A549 (cell line): ENCODE measurements at regions not wholly inside any gene's neighbourhood (a gene's known extent, or its start where the extent isn't known, plus 50 kb on each side); places are given as distances from the start of the nearest gene placed in this dataset.

Experiments
- ATAC-seq, 2 experiments: fragments of 200-7000 bp in 1 of 2; fragments of >200 bp in 1 of 2; cut with Nextera tagmentation in 1 of 2; cut with Tn5 transposase in 1 of 2; 3 replicates each; pipeline versions ENCODE4 v1.8.0 to v1.9.1; 2018 to 2020; ENCODE audit warnings: mild to moderate bottlenecking in 1 of 2, moderate library complexity in 1 of 2
- CTCF ChIA-PET: fragments of 300-600 bp; sonication (Branson Sonifier 250); formaldehyde crosslinking; extraction: SDS; loops from one replicate; lab custom pipeline; 2021; ENCODE audit warnings: antibody characterized with exemption, inconsistent platforms; lab: Yijun Ruan, JAX
- POLR2A ChIA-PET: fragments of 350-600 bp; formaldehyde crosslinking; extraction: SDS; loops from one replicate; lab custom pipeline; 2021; ENCODE audit warnings: antibody characterized with exemption, inconsistent platforms; lab: Yijun Ruan, JAX
- DNase-seq, 2 experiments: peaks; one replicate each; pipeline versions ENCODE4 v3.0.0 to v3.0.0-alpha.2; 2011 to 2016; ENCODE audit warnings: low read depth in 1 of 2, low spot score in 1 of 2
- FAIRE-seq: peaks from 2 replicates; lab custom pipeline; 2011; peaks lifted over from hg19 to GRCh38; lab: Jason Lieb, UNC
- H3K27ac ChIP-seq, 2 experiments: fragments of >200 bp; sonication (Bioruptor Twin); formaldehyde crosslinking; 3 replicates each; pipeline ENCODE4 v1.5.1; 2016 to 2017
- H3K4me1 ChIP-seq: fragments of >200 bp; sonication (Bioruptor Twin); formaldehyde crosslinking; 3 replicates; pipeline ENCODE4 v1.6.1; 2016
- H3K4me2 ChIP-seq: fragments of >200 bp; sonication (Bioruptor Twin); formaldehyde crosslinking; 3 replicates; pipeline ENCODE4 v1.6.1; 2016
- H3K4me3 ChIP-seq: fragments of >200 bp; sonication (Bioruptor Twin); formaldehyde crosslinking; 3 replicates; pipeline ENCODE4 v1.5.1; 2016
- H3K9me3 ChIP-seq: fragments of >200 bp; sonication (Bioruptor Twin); formaldehyde crosslinking; 3 replicates; pipeline ENCODE4 v1.6.1; 2016
- EHF ChIP-seq: fragments of 250-450 bp; sonication (Bioruptor Pico); IDR thresholded peaks from 2 replicates; pipeline ENCODE4 v1.5.0; 2020; ENCODE audit warnings: mild to moderate bottlenecking
- EHMT2 ChIP-seq: fragments of 200-600 bp; sonication (generic); IDR thresholded peaks from 2 replicates; pipeline ENCODE4 v1.6.1; 2016; ENCODE audit warnings: antibody characterized with exemption, low read depth, mild to moderate bottlenecking, moderate library complexity
- ELK1 ChIP-seq: fragments of 150-350 bp; IDR thresholded peaks from 2 replicates; pipeline ENCODE4 v1.6.1; 2014; ENCODE audit warnings: low read depth, mild to moderate bottlenecking, low read length
- FOSB ChIP-seq: fragments of 250-450 bp; sonication (Bioruptor Pico); IDR thresholded peaks from 2 replicates; pipeline ENCODE4 v1.5.0; 2020; ENCODE audit warnings: mild to moderate bottlenecking, moderate library complexity
- FOSL2 ChIP-seq, 2 experiments: fragments of 450-650 bp in 1 of 2; fragments of >200 bp in 1 of 2; sonication (Bioruptor Twin) in 1 of 2; formaldehyde crosslinking; IDR thresholded peaks; 2 replicates each; pipeline versions ENCODE4 v1.5.0 to v1.6.1; 2016 to 2020; ENCODE audit warnings: mild to moderate bottlenecking in 1 of 2, moderate library complexity in 1 of 2
- HES2 ChIP-seq: fragments of >200 bp; sonication (Bioruptor Twin); formaldehyde crosslinking; IDR thresholded peaks from 2 replicates; pipeline ENCODE4 v1.6.1; 2016
- HEYL ChIP-seq: fragments of 250-450 bp; sonication (Bioruptor Pico); IDR thresholded peaks from 2 replicates; pipeline ENCODE4 v1.8.0; 2021; ENCODE audit warnings: mild to moderate bottlenecking, moderate library complexity
- HOXA7 ChIP-seq: fragments of 250-450 bp; sonication (Bioruptor Pico); IDR thresholded peaks from 2 replicates; pipeline ENCODE4 v1.5.0; 2020; ENCODE audit warnings: mild to moderate bottlenecking, moderate library complexity
- JUN ChIP-seq, 2 experiments: fragments of >200 bp; sonication (Bioruptor Twin); formaldehyde crosslinking; IDR thresholded peaks; 2 replicates in 1 of 2; 3 replicates in 1 of 2; pipeline ENCODE4 v1.6.1; 2016 to 2017
- MAZ ChIP-seq: fragments of 150-350 bp; IDR thresholded peaks from 2 replicates; pipeline ENCODE4 v1.6.1; 2014; ENCODE audit warnings: antibody characterized with exemption, low read depth, low read length, borderline replicate concordance
- NPAS2 ChIP-seq: fragments of 250-450 bp; sonication (Bioruptor Pico); IDR thresholded peaks from 2 replicates; pipeline ENCODE4 v1.8.0; 2022; ENCODE audit warnings: mild to moderate bottlenecking, moderate library complexity, borderline replicate concordance
- NR3C1 ChIP-seq: fragments of >200 bp; sonication (Bioruptor Twin); formaldehyde crosslinking; IDR thresholded peaks from 3 replicates; pipeline ENCODE4 v1.6.1; 2017
- POLR2A ChIP-seq: IDR thresholded peaks from 2 replicates; pipeline ENCODE4 v1.6.1; 2012; ENCODE audit warnings: mild to moderate bottlenecking, low read length
- RAD21 ChIP-seq, 2 experiments: fragments of >200 bp in 1 of 2; sonication (Bioruptor Twin) in 1 of 2; formaldehyde crosslinking in 1 of 2; IDR thresholded peaks in 1 of 2; conservative IDR thresholded peaks in 1 of 2; 2 replicates in 1 of 2; 3 replicates in 1 of 2; pipeline ENCODE4 v1.6.1; 2012 to 2018; ENCODE audit warnings: inconsistent platforms in 1 of 2
- RCOR1 ChIP-seq: fragments of 150-350 bp; IDR thresholded peaks from 2 replicates; pipeline ENCODE4 v1.6.1; 2014; ENCODE audit warnings: antibody characterized with exemption, low read length, low read depth
- REST ChIP-seq: fragments of 200-600 bp; sonication (generic); IDR thresholded peaks from 2 replicates; pipeline ENCODE4 v1.6.1; 2016; ENCODE audit warnings: antibody characterized with exemption, mild to moderate bottlenecking, moderate library complexity
- RNF2 ChIP-seq: fragments of 200-600 bp; sonication (generic); IDR thresholded peaks from 2 replicates; pipeline ENCODE4 v1.6.1; 2016; ENCODE audit warnings: low read depth, mild to moderate bottlenecking, antibody characterized with exemption, moderate library complexity, borderline replicate concordance
- ZC3H11A ChIP-seq: fragments of 450-650 bp; IDR thresholded peaks from 2 replicates; pipeline ENCODE4 v1.6.1; 2014; ENCODE audit warnings: antibody characterized with exemption, mild to moderate bottlenecking
- ZFP36 ChIP-seq: fragments of 450-650 bp; IDR thresholded peaks from 2 replicates; pipeline ENCODE4 v1.6.1; 2014; ENCODE audit warnings: borderline replicate concordance; ENCODE audit not compliant: partially characterized antibody
- ZNF302 ChIP-seq: fragments of 250-450 bp; sonication (Bioruptor Pico); IDR thresholded peaks from 2 replicates; pipeline ENCODE4 v1.9.0; 2021; ENCODE audit warnings: inconsistent platforms, mild to moderate bottlenecking, moderate library complexity
- WGBS: methylation state at CpG from one replicate; pipeline ENCODE4 v1.1.6; 2017; ENCODE audit errors: missing lambda C conversion rate; 5-methylcytosine and 5-hydroxymethylcytosine counted together
- TF ChIP-seq, protein P1 (sequence below): IDR thresholded peaks from 2 replicates; pipeline ENCODE4 v1.6.1; 2012
- TF ChIP-seq, protein P2 (sequence below): IDR thresholded peaks from 2 replicates; pipeline ENCODE4 v1.6.1; 2012; ENCODE audit warnings: low read depth, borderline replicate concordance

DNA sequence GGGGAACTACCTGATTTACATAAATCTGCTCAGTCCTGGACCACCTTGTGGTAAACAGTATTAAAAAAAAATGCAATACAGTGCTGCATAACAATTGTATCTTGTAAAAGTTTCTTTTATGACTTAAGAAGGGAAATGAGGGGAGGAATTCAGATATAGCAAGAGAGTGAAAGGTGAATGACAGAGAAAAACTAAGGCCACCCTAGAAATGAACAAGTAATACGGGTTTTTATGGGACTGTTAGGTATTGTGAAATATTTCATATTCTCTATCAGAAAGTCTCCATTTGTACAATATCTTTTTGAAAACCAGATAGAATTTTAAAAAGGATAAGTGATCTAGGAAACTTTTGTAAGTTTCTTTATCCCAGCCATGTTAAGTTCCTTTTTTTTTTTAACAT, 69.7 kb upstream of the NOCT start:
- H3K4me1 ChIP-seq: no peaks in the 10 kb centered on the region
- 82% methylated on average over 1 of the region's 1 CpG for WGBS
- no peak overlapping the region for H3K4me3 ChIP-seq
- POLR2A ChIA-PET: no interaction called here
- CTCF ChIA-PET: no interaction called here
- H3K4me2 ChIP-seq: no peak overlapping the region
- TF ChIP-seq NR3C1 (no peak), HES2 (no peak), ZFP36 (no peak), FOSL2 (IDR thresholded peaks at IDR 0.05) (no peak), FOSL2 (CRISPR knock-in tag; IDR thresholded peaks at IDR 0.05) (no peak), EHMT2 (no peak), ZNF302 (CRISPR knock-in tag) (no peak), ELK1 (no peak), HOXA7 (no peak), HEYL (CRISPR knock-in tag) (no peak)
- TF ChIP-seq, protein P1, sequence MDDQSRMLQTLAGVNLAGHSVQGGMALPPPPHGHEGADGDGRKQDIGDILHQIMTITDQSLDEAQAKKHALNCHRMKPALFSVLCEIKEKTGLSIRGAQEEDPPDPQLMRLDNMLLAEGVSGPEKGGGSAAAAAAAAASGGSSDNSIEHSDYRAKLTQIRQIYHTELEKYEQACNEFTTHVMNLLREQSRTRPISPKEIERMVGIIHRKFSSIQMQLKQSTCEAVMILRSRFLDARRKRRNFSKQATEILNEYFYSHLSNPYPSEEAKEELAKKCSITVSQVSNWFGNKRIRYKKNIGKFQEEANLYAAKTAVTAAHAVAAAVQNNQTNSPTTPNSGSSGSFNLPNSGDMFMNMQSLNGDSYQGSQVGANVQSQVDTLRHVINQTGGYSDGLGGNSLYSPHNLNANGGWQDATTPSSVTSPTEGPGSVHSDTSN: no peak
- TF ChIP-seq, protein P2, sequence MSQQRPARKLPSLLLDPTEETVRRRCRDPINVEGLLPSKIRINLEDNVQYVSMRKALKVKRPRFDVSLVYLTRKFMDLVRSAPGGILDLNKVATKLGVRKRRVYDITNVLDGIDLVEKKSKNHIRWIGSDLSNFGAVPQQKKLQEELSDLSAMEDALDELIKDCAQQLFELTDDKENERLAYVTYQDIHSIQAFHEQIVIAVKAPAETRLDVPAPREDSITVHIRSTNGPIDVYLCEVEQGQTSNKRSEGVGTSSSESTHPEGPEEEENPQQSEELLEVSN: no peak
- TF ChIP-seq, all 56 proteins: peak for 0
- DNase-seq (no peak), FAIRE-seq (no peak), ATAC-seq (no peak)
- Histone ChIP-seq H3K27ac (no peak overlapping the region), H3K9me3 (no peaks in the 10 kb centered on the region)

DNA sequence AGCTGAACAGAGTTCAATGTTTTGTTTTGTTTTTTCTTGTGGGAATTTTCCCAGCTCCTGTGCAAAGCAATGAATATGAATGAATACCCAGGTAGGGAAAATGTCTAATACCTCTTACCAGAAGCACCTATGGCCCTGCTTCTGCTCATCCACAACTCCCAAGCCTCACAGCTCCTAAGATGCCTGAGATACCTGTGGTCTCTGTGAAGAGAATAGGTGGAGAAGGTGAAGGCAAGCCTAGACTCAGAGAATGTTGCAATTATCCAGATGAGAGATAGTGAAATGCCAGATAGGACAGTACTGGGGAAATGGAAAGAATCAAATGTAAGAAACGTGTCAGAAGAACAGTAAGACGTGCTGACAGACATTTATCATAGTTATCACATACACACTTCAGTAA, 70.2 kb upstream of the NOCT start:
- DNase-seq (no peak), FAIRE-seq (no peak)

More for the DNA sequence above, 70.2 kb upstream of the NOCT start:
- Histone ChIP-seq H3K4me3 (no peak overlapping the region), H3K9me3 (no peaks in the 10 kb centered on the region), H3K4me2 (no peak overlapping the region), H3K27ac (no peak overlapping the region), H3K4me1 (no peaks in the 10 kb centered on the region)
- ChIA-PET CTCF (no interaction called here), POLR2A (no interaction called here)
- TF ChIP-seq POLR2A (no peak), NPAS2 (no peak), FOSB (CRISPR knock-in tag) (no peak), EHF (CRISPR knock-in tag) (no peak), RAD21 (conservative IDR thresholded peaks at IDR 0.05 in 1 of 2, IDR thresholded peaks at IDR 0.05 in 1 of 2) (no peak), MAZ (no peak), REST (no peak), ZC3H11A (no peak), JUN (IDR thresholded peaks at IDR 0.05) (no peak), RNF2 (no peak), RCOR1 (no peak)
- TF ChIP-seq, protein P2: no peak
- TF ChIP-seq, protein P1: no peak
- ATAC-seq: no peak
- WGBS: 79% methylated on average over 2 of the region's 2 CpGs
